ENCODE measurements at regions not wholly inside any gene's neighbourhood (a gene's known extent, or its start where the extent isn't known, plus 50 kb on each side); places are given as distances from the start of the nearest gene placed in this dataset.

GRCh38 chr10:128958834-128959690 is 508.0 kb upstream of the MGMT start:
- DNase-seq: no peak

GRCh38 chr10:128959746-128960145 is 507.3 kb upstream of the MGMT start:
- no peak for DNase-seq

GRCh38 chr10:128960517-128960916 is 506.5 kb upstream of the MGMT start:
- no peak for DNase-seq

- no peak for DNase-seq
Observed at GRCh38 chr10:128962182-128962581, 504.9 kb upstream of the MGMT start.

- no peak for DNase-seq
Observed at GRCh38 chr10:128963211-128964099, 503.6 kb upstream of the MGMT start.

- no peak for DNase-seq
Observed at GRCh38 chr10:128964100-128964403, 503.0 kb upstream of the MGMT start.

- no peak for DNase-seq
Observed at GRCh38 chr10:128967980-128968756, 498.9 kb upstream of the MGMT start.

GRCh38 chr10:128969551-128969950 is 497.5 kb upstream of the MGMT start:
- no peak for DNase-seq

GRCh38 chr10:128971374-128972035 is 495.5 kb upstream of the MGMT start:
- no peak for DNase-seq

GRCh38 chr10:128972036-128972405 is 495.0 kb upstream of the MGMT start:
- no peak for DNase-seq

- no peak for DNase-seq
Observed at GRCh38 chr10:128973221-128973620, 493.8 kb upstream of the MGMT start.

- DNase-seq: no peak
Observed at GRCh38 chr10:128976856-128977255, 490.2 kb upstream of the MGMT start.

GRCh38 chr10:128978211-128978610 is 488.8 kb upstream of the MGMT start:
- no peak for DNase-seq

GRCh38 chr10:128979405-128979804 is 487.6 kb upstream of the MGMT start:
- no peak for DNase-seq

- no peak for DNase-seq
Observed at GRCh38 chr10:128981251-128981650, 485.8 kb upstream of the MGMT start.

GRCh38 chr10:128981881-128982615 is 485.0 kb upstream of the MGMT start:
- DNase-seq: no peak

- no peak for DNase-seq
Observed at GRCh38 chr10:128982616-128982915, 484.5 kb upstream of the MGMT start.

GRCh38 chr10:128985036-128985435 is 482.0 kb upstream of the MGMT start:
- no peak for DNase-seq

- no peak for DNase-seq
Observed at GRCh38 chr10:128990986-128991385, 476.1 kb upstream of the MGMT start.

- DNase-seq: no peak
Observed at GRCh38 chr10:128992770-128993169, 474.3 kb upstream of the MGMT start.

- no peak for DNase-seq
Observed at GRCh38 chr10:128993443-128993842, 473.6 kb upstream of the MGMT start.

- DNase-seq: no peak
Observed at GRCh38 chr10:128993911-128994538, 473.0 kb upstream of the MGMT start.
